ENCODE measurements at regions not wholly inside any gene's neighbourhood (a gene's known extent, or its start where the extent isn't known, plus 50 kb on each side); places are given as distances from the start of the nearest gene placed in this dataset.

- Histone ChIP-seq H3K36me3 (ENCODE audit: control insufficient read depth in 2 of 2, extremely low read depth in 1 of 2, insufficient read depth in 2 of 2, low read length in 2 of 2) (no peaks in the 10 kb centered on the region), H3K9me3 (replicated peaks; ENCODE audit: control insufficient read depth, insufficient read depth, low read length) (no peaks in the 10 kb centered on the region), H3K27ac (ENCODE audit: insufficient read depth, low read depth, low read length) (no peak overlapping the region), H3K4me3 (replicated peaks in 1 of 3; ENCODE audit: insufficient read depth in 1 of 3, low read depth in 1 of 3, low read length in 3 of 3) (no peak overlapping the region), H3K9ac (replicated peaks; ENCODE audit: extremely low read depth, insufficient read depth, low read length) (no peak overlapping the region), H3K79me2 (ENCODE audit: control insufficient read depth, insufficient read depth, low read length) (no peaks in the 10 kb centered on the region), H4K20me1 (replicated peaks; ENCODE audit: control insufficient read depth, extremely low read depth, insufficient read depth, low read length) (no peaks in the 10 kb centered on the region), H2AFZ (ENCODE audit: low read depth, low read length) (no peak overlapping the region), H3K4me1 (ENCODE audit: control insufficient read depth, extremely low read depth, insufficient read depth, low read length) (no peaks in the 10 kb centered on the region), H3K4me2 (ENCODE audit: insufficient read depth, low read length) (no peak overlapping the region), H3K27me3 (ENCODE audit: control insufficient read depth in 2 of 2, insufficient read depth in 2 of 2, low read length in 2 of 2) (no peaks in the 10 kb centered on the region), H3K9me1 (replicated peaks; ENCODE audit: control insufficient read depth, extremely low read depth, insufficient read depth, low read length) (no peaks in the 10 kb centered on the region)
- ChIA-PET CTCF (no interaction called here), POLR2A (no interaction called here)
- FAIRE-seq (no peak), DNase-seq (ENCODE audit: low read depth, low spot score) (no peak)
- BruUV-seq (replicated peaks) = no TSS peak
- dilution Hi-C loops (cut with MboI; ENCODE audit: extremely low pct_ligation_motif_present, low sequenced_read_pairs) = no loop called here
- intact Hi-C loops (cut with micrococcal nuclease) = no loop called here
- TF ChIP-seq GATA2 (IDR thresholded peaks at IDR 0.05; ENCODE audit: insufficient read depth, insufficient read length, low read depth, low read length) (no peak), POLR2AphosphoS5 (IDR thresholded peaks at IDR 0.05; ENCODE audit: insufficient read depth, low read depth, low read length) (no peak), EZH2 (IDR thresholded peaks at IDR 0.05; ENCODE audit: borderline replicate concordance, low read depth, low read length, severe bottlenecking) (no peak), POLR2A (IDR thresholded peaks at IDR 0.05; ENCODE audit: low read depth, low read length) (no peak), MYC (IDR thresholded peaks at IDR 0.05; ENCODE audit: low read depth, low read length) (no peak), JUN (IDR thresholded peaks at IDR 0.05; ENCODE audit: borderline replicate concordance, insufficient read depth, insufficient read length, low read depth) (no peak), FOS (IDR thresholded peaks at IDR 0.05; ENCODE audit: borderline replicate concordance, insufficient read depth, low read length) (no peak)
- TF ChIP-seq, protein P1, sequence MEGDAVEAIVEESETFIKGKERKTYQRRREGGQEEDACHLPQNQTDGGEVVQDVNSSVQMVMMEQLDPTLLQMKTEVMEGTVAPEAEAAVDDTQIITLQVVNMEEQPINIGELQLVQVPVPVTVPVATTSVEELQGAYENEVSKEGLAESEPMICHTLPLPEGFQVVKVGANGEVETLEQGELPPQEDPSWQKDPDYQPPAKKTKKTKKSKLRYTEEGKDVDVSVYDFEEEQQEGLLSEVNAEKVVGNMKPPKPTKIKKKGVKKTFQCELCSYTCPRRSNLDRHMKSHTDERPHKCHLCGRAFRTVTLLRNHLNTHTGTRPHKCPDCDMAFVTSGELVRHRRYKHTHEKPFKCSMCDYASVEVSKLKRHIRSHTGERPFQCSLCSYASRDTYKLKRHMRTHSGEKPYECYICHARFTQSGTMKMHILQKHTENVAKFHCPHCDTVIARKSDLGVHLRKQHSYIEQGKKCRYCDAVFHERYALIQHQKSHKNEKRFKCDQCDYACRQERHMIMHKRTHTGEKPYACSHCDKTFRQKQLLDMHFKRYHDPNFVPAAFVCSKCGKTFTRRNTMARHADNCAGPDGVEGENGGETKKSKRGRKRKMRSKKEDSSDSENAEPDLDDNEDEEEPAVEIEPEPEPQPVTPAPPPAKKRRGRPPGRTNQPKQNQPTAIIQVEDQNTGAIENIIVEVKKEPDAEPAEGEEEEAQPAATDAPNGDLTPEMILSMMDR (IDR thresholded peaks at IDR 0.05; ENCODE audit: extremely low read depth in 1 of 2, insufficient read depth in 1 of 2, low read depth in 1 of 2, low read length in 2 of 2) = no peak
- TF ChIP-seq, protein P2, sequence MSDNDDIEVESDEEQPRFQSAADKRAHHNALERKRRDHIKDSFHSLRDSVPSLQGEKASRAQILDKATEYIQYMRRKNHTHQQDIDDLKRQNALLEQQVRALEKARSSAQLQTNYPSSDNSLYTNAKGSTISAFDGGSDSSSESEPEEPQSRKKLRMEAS (IDR thresholded peaks at IDR 0.05; ENCODE audit: insufficient read depth, insufficient read length) = no peak
These were observed 167.1 kb upstream of the ADRA1B start for GRCh38 chr5:159749146-159749545.
